ENCODE measurements at regions not wholly inside any gene's neighbourhood (a gene's known extent, or its start where the extent isn't known, plus 50 kb on each side); places are given as distances from the start of the nearest gene placed in this dataset.

GRCh38 chr6:3915076-3915791 lies 66.1 kb downstream of the FAM50B start:
- TF ChIP-seq CTCF (IDR thresholded peaks at IDR 0.05; ENCODE audit: low read depth, low read length): no peak
- no peak for TF ChIP-seq MYC (IDR thresholded peaks at IDR 0.05; ENCODE audit: low read depth, low read length)
- no peak for TF ChIP-seq POLR2A (IDR thresholded peaks at IDR 0.05; ENCODE audit: extremely low read depth, insufficient read length)
